GM12878 (cell line): ENCODE measurements at regions not wholly inside any gene's neighbourhood (a gene's known extent, or its start where the extent isn't known, plus 50 kb on each side); places are given as distances from the start of the nearest gene placed in this dataset.
"Not testable (repeated sequence)": the region's sequence is repeated elsewhere in the genome, so short reads cannot be mapped to it uniquely, and the experiment has no call there.

Experiments used
- BACH1 ChIP-seq: fragments of 450-650 bp; IDR thresholded peaks from 2 replicates; pipeline ENCODE4 v1.6.1; 2017; ENCODE audit warnings: mild to moderate bottlenecking, borderline replicate concordance
- BRCA1 ChIP-seq: IDR thresholded peaks from 2 replicates; pipeline ENCODE4 v1.6.1; 2011; ENCODE audit warnings: low read depth, low read length, improper control_type of control experiment
- CTCF ChIP-seq, 3 experiments: IDR thresholded peaks in 2 of 3; conservative IDR thresholded peaks in 1 of 3; 2 replicates each; pipeline ENCODE4 v1.5.1; 2011; ENCODE audit warnings: low read depth in 3 of 3, low read length in 3 of 3, mild to moderate bottlenecking in 3 of 3, control low read depth in 2 of 3, moderate library complexity in 2 of 3, inconsistent platforms in 1 of 3, mixed read lengths in 1 of 3; ENCODE audit not compliant: control insufficient read depth in 2 of 3, insufficient read depth in 1 of 3; ENCODE audit errors: extremely low read depth in 1 of 3
- KDM1A ChIP-seq: fragments of 200-600 bp; sonication (generic); IDR thresholded peaks from 2 replicates; pipeline ENCODE4 v1.6.1; 2016; ENCODE audit warnings: borderline replicate concordance
- MAX ChIP-seq: IDR thresholded peaks from 2 replicates; pipeline ENCODE4 v1.6.1; 2012; ENCODE audit warnings: low read depth, low read length, improper control_type of control experiment
- MEF2A ChIP-seq: IDR thresholded peaks from 2 replicates; pipeline ENCODE4 v1.6.1; 2011; ENCODE audit warnings: low read depth, mild to moderate bottlenecking, low read length, moderate library complexity; ENCODE audit not compliant: insufficient read depth
- POLR2A ChIP-seq: IDR thresholded peaks from 2 replicates; pipeline ENCODE4 v1.6.1; 2011; ENCODE audit warnings: low read depth, mild to moderate bottlenecking, low read length
- SIN3A ChIP-seq: IDR thresholded peaks from 2 replicates; pipeline ENCODE4 v1.6.1; 2012; ENCODE audit warnings: low read depth, low read length, improper control_type of control experiment
- SMC3 ChIP-seq: IDR thresholded peaks from 2 replicates; pipeline ENCODE4 v1.6.1; 2011; ENCODE audit warnings: low read length, improper control_type of control experiment, borderline replicate concordance
- TF ChIP-seq, protein P1 (sequence below): IDR thresholded peaks from 2 replicates; pipeline ENCODE4 v1.6.1; 2012; ENCODE audit warnings: low read length, inconsistent platforms

DNA sequence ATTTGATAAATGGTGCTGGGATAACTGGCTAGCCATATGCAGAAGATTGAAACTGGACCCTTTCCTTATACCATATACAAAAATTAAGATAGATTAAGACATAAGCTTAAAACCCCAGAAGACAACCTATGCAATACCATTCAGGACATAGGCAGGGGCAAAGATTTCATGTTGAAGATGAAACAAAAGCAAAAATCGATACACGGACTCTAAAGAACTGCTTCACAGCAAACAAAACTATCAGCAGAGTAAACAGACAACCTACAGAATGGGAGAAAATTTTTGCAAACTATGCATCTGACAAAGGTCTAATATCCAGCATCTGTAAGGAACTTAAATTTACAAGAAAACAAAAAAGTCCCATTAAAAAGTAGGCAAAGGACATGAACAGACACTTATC, 255.9 kb downstream of the TINAG start:
- not testable (repeated sequence) for TF ChIP-seq CTCF (IDR thresholded peaks at IDR 0.05 in 2 of 3, conservative IDR thresholded peaks at IDR 0.05 in 1 of 3; ENCODE audit: control insufficient read depth in 2 of 3, extremely low read depth in 1 of 3, insufficient read depth in 1 of 3, low read depth in 3 of 3, low read length in 3 of 3); POLR2A; BACH1; MAX; MEF2A; BRCA1; KDM1A; SIN3A; SMC3
- TF ChIP-seq, protein P1, sequence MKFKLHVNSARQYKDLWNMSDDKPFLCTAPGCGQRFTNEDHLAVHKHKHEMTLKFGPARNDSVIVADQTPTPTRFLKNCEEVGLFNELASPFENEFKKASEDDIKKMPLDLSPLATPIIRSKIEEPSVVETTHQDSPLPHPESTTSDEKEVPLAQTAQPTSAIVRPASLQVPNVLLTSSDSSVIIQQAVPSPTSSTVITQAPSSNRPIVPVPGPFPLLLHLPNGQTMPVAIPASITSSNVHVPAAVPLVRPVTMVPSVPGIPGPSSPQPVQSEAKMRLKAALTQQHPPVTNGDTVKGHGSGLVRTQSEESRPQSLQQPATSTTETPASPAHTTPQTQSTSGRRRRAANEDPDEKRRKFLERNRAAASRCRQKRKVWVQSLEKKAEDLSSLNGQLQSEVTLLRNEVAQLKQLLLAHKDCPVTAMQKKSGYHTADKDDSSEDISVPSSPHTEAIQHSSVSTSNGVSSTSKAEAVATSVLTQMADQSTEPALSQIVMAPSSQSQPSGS: not testable (repeated sequence)
